CD4-positive, alpha-beta T cell treated with Interleukin-15 for 1 hour (primary cell): ENCODE measurements at regions not wholly inside any gene's neighbourhood (a gene's known extent, or its start where the extent isn't known, plus 50 kb on each side); places are given as distances from the start of the nearest gene placed in this dataset.
"Not testable (repeated sequence)": the region's sequence is repeated elsewhere in the genome, so short reads cannot be mapped to it uniquely, and the experiment has no call there.

Experiments
- DNase-seq: peaks from one replicate; pipeline ENCODE4 v3.0.0-alpha.2; 2020

- DNase-seq: no peak
Observed at GRCh38 chr2:122747670-122748069, 992.2 kb downstream of the TSN start.

GRCh38 chr2:122748552-122749011, 993.1 kb downstream of the TSN start:
- DNase-seq: no peak

GRCh38 chr2:122749405-122749804, 994.0 kb downstream of the TSN start:
- DNase-seq: no peak

GRCh38 chr2:122750095-122750494, 994.6 kb downstream of the TSN start:
- DNase-seq: no peak

- DNase-seq: no peak
Observed at GRCh38 chr2:122750808-122751207, 995.4 kb downstream of the TSN start.

- DNase-seq: no peak
Observed at GRCh38 chr2:122753336-122753735, 997.9 kb downstream of the TSN start.

- no peak for DNase-seq
Observed at GRCh38 chr2:122754561-122754960, 999.1 kb downstream of the TSN start.

GRCh38 chr2:122755281-122755780, 999.9 kb downstream of the TSN start:
- no peak for DNase-seq

- DNase-seq: no peak
Observed at GRCh38 chr2:122758967-122759366, 1003.5 kb downstream of the TSN start.

- DNase-seq: no peak
Observed at GRCh38 chr2:122764014-122764413, 1008.6 kb downstream of the TSN start.

GRCh38 chr2:122780251-122780650, 1024.8 kb downstream of the TSN start:
- DNase-seq: no peak

GRCh38 chr2:122794100-122794499, 1038.6 kb downstream of the TSN start:
- DNase-seq: no peak

- no peak for DNase-seq
Observed at GRCh38 chr2:122795763-122796162, 1040.3 kb downstream of the TSN start.

- DNase-seq: no peak
Observed at GRCh38 chr2:122799391-122799790, 1043.9 kb downstream of the TSN start.

- DNase-seq: no peak
Observed at GRCh38 chr2:122800781-122801180, 1045.3 kb downstream of the TSN start.

GRCh38 chr2:122804494-122804893, 1049.0 kb downstream of the TSN start:
- no peak for DNase-seq

- DNase-seq: no peak
Observed at GRCh38 chr2:122805346-122805745, 1049.9 kb downstream of the TSN start.

- no peak for DNase-seq
Observed at GRCh38 chr2:122808286-122808969, 1053.0 kb downstream of the TSN start.

- DNase-seq: not testable (repeated sequence)
Observed at GRCh38 chr2:122812214-122812613, 1056.8 kb downstream of the TSN start.

- no peak for DNase-seq
Observed at GRCh38 chr2:122815120-122815519, 1059.7 kb downstream of the TSN start.

- no peak for DNase-seq
Observed at GRCh38 chr2:122816803-122817202, 1061.4 kb downstream of the TSN start.

GRCh38 chr2:122822319-122822718, 1066.9 kb downstream of the TSN start:
- DNase-seq: no peak

GRCh38 chr2:122830157-122830556, 1074.7 kb downstream of the TSN start:
- no peak for DNase-seq

GRCh38 chr2:122831649-122832048, 1076.2 kb downstream of the TSN start:
- no peak for DNase-seq

GRCh38 chr2:122843503-122843902, 1088.1 kb downstream of the TSN start:
- DNase-seq: no peak
